ENCODE measurements at regions not wholly inside any gene's neighbourhood (a gene's known extent, or its start where the extent isn't known, plus 50 kb on each side); places are given as distances from the start of the nearest gene placed in this dataset.

GRCh38 chr9:102035929-102036328 is 297.5 kb upstream of the GRIN3A start:
- Histone ChIP-seq H2BK120ac (ENCODE audit: low read depth, low read length) (no peak overlapping the region), H3K14ac (ENCODE audit: low read length) (no peak overlapping the region), H3K4me2 (ENCODE audit: insufficient read depth, low read length, poor library complexity, severe bottlenecking) (no peak overlapping the region), H3K4me1 (ENCODE audit: control insufficient read depth in 2 of 2, insufficient read depth in 1 of 2, low read depth in 1 of 2, low read length in 2 of 2) (no peaks in the 10 kb centered on the region), H4K8ac (ENCODE audit: low read depth, low read length) (no peak overlapping the region), H2BK5ac (ENCODE audit: low read length) (no peak overlapping the region), H3K9ac (ENCODE audit: low read depth, low read length, poor library complexity) (no peak overlapping the region), H2BK12ac (ENCODE audit: low read length) (no peak overlapping the region), H2BK15ac (ENCODE audit: low read length) (no peak overlapping the region), H3K4ac (ENCODE audit: low read length) (no peak overlapping the region), H3K9me3 (replicated peaks in 1 of 2; ENCODE audit: control insufficient read depth in 2 of 2, insufficient read depth in 1 of 2, low read depth in 1 of 2, low read length in 2 of 2) (no peaks in the 10 kb centered on the region), H4K91ac (ENCODE audit: low read depth, low read length, poor library complexity) (no peak overlapping the region), H3K36me3 (replicated peaks in 1 of 2; ENCODE audit: control insufficient read depth in 2 of 2, insufficient read depth in 2 of 2, low read length in 2 of 2) (no peaks in the 10 kb centered on the region), H3K18ac (ENCODE audit: low read length) (no peak overlapping the region), H3K79me1 (ENCODE audit: low read depth, low read length) (no peaks in the 10 kb centered on the region), H3K27me3 (ENCODE audit: control insufficient read depth in 3 of 3, insufficient read depth in 3 of 3, low read depth in 1 of 3, low read length in 3 of 3) (no peaks in the 10 kb centered on the region), H3K4me3 (ENCODE audit: low read length in 2 of 2) (no peak overlapping the region), H2AK5ac (ENCODE audit: low read depth, low read length) (no peak overlapping the region), H2AFZ (ENCODE audit: low read length) (no peak overlapping the region), H3K23ac (ENCODE audit: low read depth, low read length, poor library complexity) (no peak overlapping the region), H3K27ac (replicated peaks; ENCODE audit: low read length) (no peak overlapping the region)
- no peak for DNase-seq (ENCODE audit: low spot score)

GRCh38 chr9:102032614-102033013 is 294.2 kb upstream of the GRIN3A start:
- H4K91ac ChIP-seq (ENCODE audit: low read depth, low read length, poor library complexity) = no peak overlapping the region
- H2BK120ac ChIP-seq (ENCODE audit: low read depth, low read length) = no peak overlapping the region
- no peak overlapping the region for H3K23ac ChIP-seq (ENCODE audit: low read depth, low read length, poor library complexity)
- H3K27me3 ChIP-seq (ENCODE audit: control insufficient read depth in 3 of 3, insufficient read depth in 3 of 3, low read depth in 1 of 3, low read length in 3 of 3) = no peaks in the 10 kb centered on the region
- no peak for DNase-seq (ENCODE audit: low spot score)
- H3K18ac ChIP-seq (ENCODE audit: low read length) = no peak overlapping the region
- H3K9ac ChIP-seq (ENCODE audit: low read depth, low read length, poor library complexity) = no peak overlapping the region
- no peak overlapping the region for H3K4ac ChIP-seq (ENCODE audit: low read length)
- no peak overlapping the region for H3K27ac ChIP-seq (replicated peaks; ENCODE audit: low read length)
- no peaks in the 10 kb centered on the region for H3K4me1 ChIP-seq (ENCODE audit: control insufficient read depth in 2 of 2, insufficient read depth in 1 of 2, low read depth in 1 of 2, low read length in 2 of 2)
- H2BK5ac ChIP-seq (ENCODE audit: low read length) = no peak overlapping the region
- H2AK5ac ChIP-seq (ENCODE audit: low read depth, low read length) = no peak overlapping the region
- H2BK12ac ChIP-seq (ENCODE audit: low read length) = no peak overlapping the region
- H3K9me3 ChIP-seq (replicated peaks in 1 of 2; ENCODE audit: control insufficient read depth in 2 of 2, insufficient read depth in 1 of 2, low read depth in 1 of 2, low read length in 2 of 2) = no peaks in the 10 kb centered on the region
- H3K4me3 ChIP-seq (ENCODE audit: low read length in 2 of 2) = no peak overlapping the region
- no peaks in the 10 kb centered on the region for H3K79me1 ChIP-seq (ENCODE audit: low read depth, low read length)
- H3K14ac ChIP-seq (ENCODE audit: low read length) = no peak overlapping the region
- H3K36me3 ChIP-seq (replicated peaks in 1 of 2; ENCODE audit: control insufficient read depth in 2 of 2, insufficient read depth in 2 of 2, low read length in 2 of 2) = no peaks in the 10 kb centered on the region
- no peak overlapping the region for H2BK15ac ChIP-seq (ENCODE audit: low read length)
- no peak overlapping the region for H4K8ac ChIP-seq (ENCODE audit: low read depth, low read length)
- no peak overlapping the region for H2AFZ ChIP-seq (ENCODE audit: low read length)
- H3K4me2 ChIP-seq (ENCODE audit: insufficient read depth, low read length, poor library complexity, severe bottlenecking) = no peak overlapping the region

DNA sequence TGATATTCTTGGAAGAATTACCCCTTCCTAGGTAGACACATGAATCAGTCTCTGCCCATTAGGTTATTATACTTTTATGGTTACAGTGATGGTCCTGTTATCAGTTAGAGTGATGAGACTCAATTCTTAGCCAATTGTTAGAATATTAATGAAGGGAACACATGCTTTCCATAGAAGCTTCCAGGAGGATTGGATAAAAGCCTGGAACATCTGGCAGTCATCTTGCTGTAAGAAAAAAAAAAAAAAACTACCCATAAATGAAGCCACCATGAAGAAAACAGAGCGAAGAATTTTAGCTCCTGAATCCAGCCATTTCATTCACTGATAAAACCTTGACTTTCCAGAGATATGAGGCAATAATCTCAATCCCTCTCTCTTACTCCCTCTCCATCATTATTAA is 262.5 kb upstream of the GRIN3A start:
- no peak for DNase-seq (ENCODE audit: low spot score)
- Histone ChIP-seq H2BK15ac (ENCODE audit: low read length) (no peak overlapping the region), H3K4me3 (ENCODE audit: low read length in 2 of 2) (no peak overlapping the region), H2BK12ac (ENCODE audit: low read length) (no peak overlapping the region), H3K27ac (replicated peaks; ENCODE audit: low read length) (no peak overlapping the region), H3K23ac (ENCODE audit: low read depth, low read length, poor library complexity) (no peak overlapping the region), H3K9me3 (replicated peaks in 1 of 2; ENCODE audit: control insufficient read depth in 2 of 2, insufficient read depth in 1 of 2, low read depth in 1 of 2, low read length in 2 of 2) (no peaks in the 10 kb centered on the region), H3K36me3 (replicated peaks in 1 of 2; ENCODE audit: control insufficient read depth in 2 of 2, insufficient read depth in 2 of 2, low read length in 2 of 2) (no peaks in the 10 kb centered on the region), H3K18ac (ENCODE audit: low read length) (no peak overlapping the region), H4K8ac (ENCODE audit: low read depth, low read length) (no peak overlapping the region), H3K4me2 (ENCODE audit: insufficient read depth, low read length, poor library complexity, severe bottlenecking) (no peak overlapping the region), H3K9ac (ENCODE audit: low read depth, low read length, poor library complexity) (no peak overlapping the region), H3K79me1 (ENCODE audit: low read depth, low read length) (no peaks in the 10 kb centered on the region), H2AK5ac (ENCODE audit: low read depth, low read length) (no peak overlapping the region), H4K91ac (ENCODE audit: low read depth, low read length, poor library complexity) (no peak overlapping the region), H3K27me3 (ENCODE audit: control insufficient read depth in 3 of 3, insufficient read depth in 3 of 3, low read depth in 1 of 3, low read length in 3 of 3) (no peaks in the 10 kb centered on the region), H3K4ac (ENCODE audit: low read length) (no peak overlapping the region), H2BK120ac (ENCODE audit: low read depth, low read length) (no peak overlapping the region), H2BK5ac (ENCODE audit: low read length) (no peak overlapping the region), H2AFZ (ENCODE audit: low read length) (no peak overlapping the region), H3K4me1 (ENCODE audit: control insufficient read depth in 2 of 2, insufficient read depth in 1 of 2, low read depth in 1 of 2, low read length in 2 of 2) (peaks cover 0 to 2% of the 10 kb centered on the region in 2 donors), H3K14ac (ENCODE audit: low read length) (no peak overlapping the region)
- no CpG with 5 or more reads among the region's 1 CpG for WGBS, 2 donors (ENCODE audit: extremely low coverage in 2 of 2, insufficient read length in 2 of 2, insufficient replicate concordance in 1 of 2)

DNA sequence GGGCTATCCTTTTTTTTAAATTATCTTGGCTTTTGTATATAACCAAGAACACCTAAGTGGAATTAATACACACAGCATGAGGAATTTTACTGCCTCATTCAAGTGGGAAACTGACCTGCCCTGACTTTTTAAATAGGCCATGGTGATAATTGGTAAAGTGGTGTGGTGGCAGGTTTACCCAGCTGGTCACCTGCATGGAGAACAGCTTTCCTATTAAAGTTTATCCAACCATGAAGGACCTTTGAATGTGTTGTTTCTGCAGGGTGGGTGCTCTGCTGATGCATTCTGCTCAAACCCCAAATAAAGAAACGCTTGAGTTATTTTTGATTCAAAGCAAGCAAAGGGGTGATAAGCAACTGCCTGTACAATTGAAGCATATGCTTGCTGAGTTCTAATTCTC is 261.0 kb upstream of the GRIN3A start:
- Histone ChIP-seq H3K4me2 (ENCODE audit: insufficient read depth, low read length, poor library complexity, severe bottlenecking) (no peak overlapping the region), H3K27me3 (ENCODE audit: control insufficient read depth in 3 of 3, insufficient read depth in 3 of 3, low read depth in 1 of 3, low read length in 3 of 3) (no peaks in the 10 kb centered on the region), H2AK5ac (ENCODE audit: low read depth, low read length) (no peak overlapping the region), H2BK15ac (ENCODE audit: low read length) (no peak overlapping the region), H2AFZ (ENCODE audit: low read length) (no peak overlapping the region), H2BK120ac (ENCODE audit: low read depth, low read length) (no peak overlapping the region), H3K27ac (replicated peaks; ENCODE audit: low read length) (no peak overlapping the region), H3K4me3 (ENCODE audit: low read length in 2 of 2) (no peak overlapping the region), H3K18ac (ENCODE audit: low read length) (no peak overlapping the region), H3K9ac (ENCODE audit: low read depth, low read length, poor library complexity) (no peak overlapping the region), H2BK5ac (ENCODE audit: low read length) (no peak overlapping the region), H3K36me3 (replicated peaks in 1 of 2; ENCODE audit: control insufficient read depth in 2 of 2, insufficient read depth in 2 of 2, low read length in 2 of 2) (no peaks in the 10 kb centered on the region), H3K79me1 (ENCODE audit: low read depth, low read length) (no peaks in the 10 kb centered on the region), H3K23ac (ENCODE audit: low read depth, low read length, poor library complexity) (no peak overlapping the region), H3K4me1 (ENCODE audit: control insufficient read depth in 2 of 2, insufficient read depth in 1 of 2, low read depth in 1 of 2, low read length in 2 of 2) (peaks cover 0 to 2% of the 10 kb centered on the region in 2 donors), H4K91ac (ENCODE audit: low read depth, low read length, poor library complexity) (no peak overlapping the region), H4K8ac (ENCODE audit: low read depth, low read length) (no peak overlapping the region), H3K14ac (ENCODE audit: low read length) (no peak overlapping the region), H2BK12ac (ENCODE audit: low read length) (no peak overlapping the region), H3K9me3 (replicated peaks in 1 of 2; ENCODE audit: control insufficient read depth in 2 of 2, insufficient read depth in 1 of 2, low read depth in 1 of 2, low read length in 2 of 2) (no peaks in the 10 kb centered on the region), H3K4ac (ENCODE audit: low read length) (no peak overlapping the region)
- WGBS, 2 donors (ENCODE audit: extremely low coverage in 2 of 2, insufficient read length in 2 of 2, insufficient replicate concordance in 1 of 2) = no CpG with 5 or more reads among the region's 1 CpG
- DNase-seq (ENCODE audit: low spot score) = no peak

Data from neuronal stem cell (in vitro differentiated cells).